ENCODE measurements at regions not wholly inside any gene's neighbourhood (a gene's known extent, or its start where the extent isn't known, plus 50 kb on each side); places are given as distances from the start of the nearest gene placed in this dataset.

DNA sequence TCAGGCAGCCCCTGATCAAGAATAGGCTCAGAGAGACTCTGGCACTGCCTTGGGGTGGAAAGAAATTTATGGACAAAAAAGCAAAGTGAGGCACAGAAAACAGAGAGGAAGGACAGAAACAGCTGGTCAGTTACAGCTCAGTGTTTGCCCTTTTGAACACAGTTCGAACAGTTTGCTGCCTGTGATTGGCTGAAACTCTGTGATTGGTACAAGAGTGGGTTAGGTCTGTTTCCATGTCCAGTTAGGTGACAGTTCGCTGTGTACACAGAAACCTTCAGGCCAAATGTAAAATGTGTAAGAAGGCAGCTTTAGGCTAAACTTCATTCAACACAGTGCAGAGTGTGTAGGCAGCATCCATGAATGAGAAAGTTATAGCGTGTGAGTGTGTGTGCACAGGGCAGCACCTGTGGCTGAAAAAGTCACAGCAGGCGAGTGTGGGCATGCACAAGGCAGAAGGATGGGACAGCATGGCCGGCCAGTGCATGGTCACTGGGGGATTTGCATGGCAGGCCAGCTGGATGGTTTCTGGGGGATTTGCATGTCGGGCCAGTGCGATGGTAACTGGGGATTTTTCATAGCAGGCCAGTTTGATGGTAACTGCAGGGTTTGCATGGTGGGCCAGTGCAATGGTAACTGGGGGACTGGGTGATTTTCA, 75.4 kb upstream of the FRMD1 start:
- H3K27ac Mint-ChIP-seq: no peak overlapping the region
- H3K4me3 Mint-ChIP-seq: no peak overlapping the region
- no peaks in the 10 kb centered on the region for H3K9me3 Mint-ChIP-seq
- DNase-seq (ENCODE audit: low spot score in 2 of 2) (peak in 1 of 2 donors; percentile 13), ATAC-seq (no peak)
- no peaks in the 10 kb centered on the region for H3K36me3 Mint-ChIP-seq
- H3K4me1 Mint-ChIP-seq: no peaks in the 10 kb centered on the region

GRCh38 chr6:168153553-168153952, 74.5 kb upstream of the FRMD1 start:
- DNase-seq (ENCODE audit: low spot score in 2 of 2) (no peak), ATAC-seq (no peak)
- H3K9me3 Mint-ChIP-seq: no peaks in the 10 kb centered on the region
- H3K4me1 Mint-ChIP-seq: no peaks in the 10 kb centered on the region
- H3K27ac Mint-ChIP-seq: no peak overlapping the region
- no peaks in the 10 kb centered on the region for H3K36me3 Mint-ChIP-seq
- no peak overlapping the region for H3K4me3 Mint-ChIP-seq

DNA sequence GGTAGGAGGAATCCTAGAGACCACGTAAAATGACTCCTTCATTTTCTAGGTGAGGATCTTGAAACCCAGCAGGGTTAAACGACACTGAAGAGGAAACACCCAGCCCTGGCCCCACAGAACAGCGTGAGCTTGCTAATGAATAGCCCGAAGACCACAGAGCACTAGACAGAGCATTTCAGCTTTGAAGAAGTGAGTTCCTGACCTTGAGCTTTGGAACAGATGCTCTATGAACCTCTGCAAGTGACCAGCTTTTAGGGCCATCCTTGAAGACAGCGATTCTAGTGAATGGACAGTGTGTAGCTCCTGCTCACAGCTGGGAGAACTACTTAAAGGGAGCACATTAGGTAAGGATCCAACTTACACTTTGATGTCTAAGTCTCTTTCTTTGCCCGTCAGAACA, 74.0 kb upstream of the FRMD1 start:
- Mint-ChIP-seq H3K27ac (no peak overlapping the region), H3K4me1 (no peaks in the 10 kb centered on the region), H3K9me3 (no peaks in the 10 kb centered on the region), H3K36me3 (no peaks in the 10 kb centered on the region), H3K4me3 (no peak overlapping the region)
- ATAC-seq (no peak), DNase-seq (ENCODE audit: low spot score in 2 of 2) (no peak)

DNA sequence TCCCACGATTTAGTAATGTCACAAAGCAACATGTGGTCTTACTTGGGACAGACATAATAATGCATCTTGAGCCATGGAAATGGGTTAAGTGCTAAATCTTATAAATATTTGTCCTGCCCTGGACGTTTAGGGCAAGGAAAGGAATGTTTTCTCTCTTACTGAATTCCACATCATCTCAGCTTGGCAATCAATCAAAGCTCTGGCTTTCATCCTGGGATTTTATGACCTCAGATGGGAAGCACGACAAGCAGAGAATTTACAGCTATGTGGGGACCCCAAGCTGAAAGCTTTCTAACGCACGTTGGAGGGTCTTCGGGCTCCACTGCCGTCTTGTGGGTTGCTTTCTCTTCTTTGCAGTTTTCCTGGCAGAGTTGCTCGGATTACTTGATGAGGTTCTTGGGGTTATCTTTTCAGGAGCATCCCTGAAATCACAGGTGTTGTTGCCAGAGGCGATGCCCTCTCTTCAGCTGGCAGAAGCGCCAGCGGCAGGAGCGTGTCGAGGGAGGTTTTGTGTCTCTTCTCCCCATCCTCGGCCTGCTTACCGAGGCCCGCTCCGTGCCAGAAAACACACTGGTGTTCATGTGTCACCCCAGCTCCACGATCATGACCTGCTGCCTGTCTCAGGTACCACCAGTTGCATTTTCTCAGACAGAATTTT, 73.4 kb upstream of the FRMD1 start:
- H3K4me3 Mint-ChIP-seq: no peak overlapping the region
- H3K36me3 Mint-ChIP-seq: no peaks in the 10 kb centered on the region
- H3K4me1 Mint-ChIP-seq: no peaks in the 10 kb centered on the region
- no peak for DNase-seq (ENCODE audit: low spot score in 2 of 2)
- H3K27ac Mint-ChIP-seq: no peak overlapping the region
- no peaks in the 10 kb centered on the region for H3K9me3 Mint-ChIP-seq
- no peak for ATAC-seq

DNA sequence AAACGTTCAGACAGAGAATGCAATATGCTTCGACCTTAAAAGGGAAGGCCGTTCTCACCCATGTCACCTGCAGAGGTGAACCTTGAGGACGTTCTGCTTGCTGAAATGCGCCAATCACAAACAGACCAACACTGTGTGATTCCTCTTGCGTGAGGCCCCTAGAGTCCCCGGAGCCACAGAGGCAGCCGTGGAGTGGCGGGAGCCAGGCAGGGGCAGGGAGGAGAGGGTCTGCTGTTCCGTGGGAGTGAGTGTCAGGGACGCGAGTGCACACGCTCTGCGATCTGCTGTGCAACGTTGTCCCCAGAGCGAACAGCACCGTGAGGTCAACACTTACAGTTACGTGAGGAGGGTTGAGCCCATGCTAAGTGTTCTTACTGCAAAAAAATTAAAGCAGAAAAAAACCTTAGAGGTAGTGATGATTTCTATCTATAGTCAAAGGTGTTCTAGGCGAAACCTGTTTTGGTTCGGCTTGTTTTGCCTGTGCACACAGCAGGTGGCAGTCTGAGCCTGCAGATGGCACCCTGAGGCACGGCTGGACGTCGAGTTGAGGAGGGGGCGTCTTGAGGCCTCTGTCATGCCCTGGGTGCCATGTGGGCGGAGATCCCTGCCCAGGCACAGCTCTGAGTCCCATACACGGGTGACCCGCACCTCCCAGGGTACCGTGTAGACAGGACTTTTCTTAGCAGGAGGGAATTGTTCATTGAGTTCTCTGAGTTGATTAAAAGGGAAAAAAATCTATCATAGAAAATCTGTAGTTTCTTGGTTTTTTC, 71.7 kb upstream of the FRMD1 start:
- no peaks in the 10 kb centered on the region for H3K36me3 Mint-ChIP-seq
- DNase-seq (ENCODE audit: low spot score in 2 of 2) (peak in 1 of 2 donors; percentile 28), ATAC-seq (no peak)
- H3K4me3 Mint-ChIP-seq: no peak overlapping the region
- H3K27ac Mint-ChIP-seq: no peak overlapping the region
- H3K9me3 Mint-ChIP-seq: no peaks in the 10 kb centered on the region
- no peaks in the 10 kb centered on the region for H3K4me1 Mint-ChIP-seq

GRCh38 chr6:168149015-168149414, 70.0 kb upstream of the FRMD1 start:
- Mint-ChIP-seq H3K36me3 (no peaks in the 10 kb centered on the region), H3K4me1 (no peaks in the 10 kb centered on the region)
- ATAC-seq: no peak

DNA sequence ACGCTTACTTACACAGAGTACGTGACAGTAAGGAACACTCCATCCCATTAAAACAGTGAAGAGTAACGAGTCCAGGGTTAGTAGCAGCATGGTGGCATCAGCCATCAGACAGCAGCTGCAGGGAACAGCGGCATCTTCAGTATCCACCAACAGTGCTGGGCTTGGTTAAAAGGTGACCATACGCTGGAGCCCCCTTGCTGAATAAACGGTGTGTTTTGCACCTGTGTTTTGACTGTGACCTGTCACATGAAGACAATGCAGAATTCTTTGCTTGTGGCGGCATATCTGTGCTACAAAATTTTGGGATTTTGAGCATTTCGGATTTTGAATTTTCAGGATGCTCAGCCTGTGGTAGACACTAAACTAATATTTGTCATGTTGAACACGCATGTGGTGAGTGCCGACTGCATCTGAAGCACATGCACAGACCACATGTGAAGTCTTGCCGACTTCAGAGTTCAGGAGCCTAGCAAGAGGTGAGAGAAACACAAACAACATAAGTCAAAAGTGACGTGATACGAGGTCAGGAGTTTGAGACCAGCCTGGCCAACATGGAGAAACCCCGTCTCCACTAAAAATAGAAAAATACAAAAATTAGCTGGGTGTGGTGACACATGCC, 69.3 kb upstream of the FRMD1 start:
- no peaks in the 10 kb centered on the region for H3K9me3 Mint-ChIP-seq
- DNase-seq (ENCODE audit: low spot score in 2 of 2): no peak
- no peak overlapping the region for H3K4me3 Mint-ChIP-seq
- H3K36me3 Mint-ChIP-seq: no peaks in the 10 kb centered on the region
- H3K4me1 Mint-ChIP-seq: no peaks in the 10 kb centered on the region
- H3K27ac Mint-ChIP-seq: no peak overlapping the region
- ATAC-seq: no peak

More at GRCh38 chr6:168149015-168149414, 70.0 kb upstream of the FRMD1 start:
- H3K27ac Mint-ChIP-seq: no peak overlapping the region
- DNase-seq (ENCODE audit: low spot score in 2 of 2): no peak
- no peaks in the 10 kb centered on the region for H3K9me3 Mint-ChIP-seq
- H3K4me3 Mint-ChIP-seq: no peak overlapping the region

DNA sequence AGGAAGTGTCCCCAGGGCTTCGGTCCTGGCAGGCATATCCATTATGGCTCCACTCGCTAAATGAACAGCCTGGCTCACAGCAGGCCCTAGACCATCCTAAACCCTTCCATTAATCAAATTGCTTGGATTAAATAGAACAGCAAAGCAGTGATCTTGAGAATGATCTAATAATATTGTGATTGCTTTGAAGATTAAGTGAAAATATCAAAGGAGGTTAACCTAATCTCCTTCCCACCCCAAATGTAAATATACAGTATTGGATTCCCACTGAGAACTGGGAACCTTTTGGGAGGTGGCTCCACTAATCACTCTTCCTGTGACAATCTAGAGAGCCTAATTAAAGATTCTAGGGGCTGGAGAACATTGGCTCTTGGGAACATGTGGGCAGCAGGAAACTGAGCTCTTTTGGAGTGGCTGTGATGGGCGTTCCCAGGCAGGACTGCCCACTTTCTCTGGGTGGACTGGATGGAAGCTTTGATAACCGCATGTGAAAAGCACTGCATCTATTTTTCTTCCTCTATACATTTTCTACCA, 68.3 kb upstream of the FRMD1 start:
- Mint-ChIP-seq H3K4me3 (no peak overlapping the region), H3K27ac (no peak overlapping the region), H3K9me3 (no peaks in the 10 kb centered on the region), H3K4me1 (no peaks in the 10 kb centered on the region), H3K36me3 (no peaks in the 10 kb centered on the region)
- ATAC-seq (no peak), DNase-seq (ENCODE audit: low spot score in 2 of 2) (no peak)

GRCh38 chr6:168145747-168146596, 67.0 kb upstream of the FRMD1 start:
- Mint-ChIP-seq H3K27ac (no peak overlapping the region), H3K9me3 (no peaks in the 10 kb centered on the region), H3K4me1 (no peaks in the 10 kb centered on the region), H3K36me3 (no peaks in the 10 kb centered on the region), H3K4me3 (no peak overlapping the region)
- DNase-seq (ENCODE audit: low spot score in 2 of 2) (no peak), ATAC-seq (peak; percentile 13)

DNA sequence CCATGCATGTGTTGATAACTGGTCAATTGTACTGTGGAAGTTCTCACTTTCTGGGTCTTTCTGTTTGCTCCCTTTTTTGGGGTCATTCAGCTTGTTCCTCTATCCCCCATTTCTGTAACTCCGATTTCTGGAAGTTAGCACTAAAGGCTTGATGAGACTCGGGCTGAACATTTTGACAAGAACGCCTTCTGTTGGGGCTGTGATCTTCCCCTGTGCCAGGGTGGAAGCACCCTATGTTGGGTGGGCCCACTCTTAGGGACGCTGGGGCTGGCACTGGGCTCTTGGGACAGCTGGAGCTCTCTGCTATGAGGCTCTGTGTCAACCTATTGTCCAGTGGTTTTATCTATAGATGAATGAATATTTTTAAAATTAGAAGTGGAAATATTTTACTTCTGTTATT, 60.1 kb upstream of the FRMD1 start:
- ATAC-seq: no peak
- DNase-seq (ENCODE audit: low spot score in 2 of 2): no peak
- no peak overlapping the region for H3K4me3 Mint-ChIP-seq
- H3K36me3 Mint-ChIP-seq: no peaks in the 10 kb centered on the region
- no peaks in the 10 kb centered on the region for H3K9me3 Mint-ChIP-seq
- H3K27ac Mint-ChIP-seq: no peak overlapping the region
- H3K4me1 Mint-ChIP-seq: no peaks in the 10 kb centered on the region

DNA sequence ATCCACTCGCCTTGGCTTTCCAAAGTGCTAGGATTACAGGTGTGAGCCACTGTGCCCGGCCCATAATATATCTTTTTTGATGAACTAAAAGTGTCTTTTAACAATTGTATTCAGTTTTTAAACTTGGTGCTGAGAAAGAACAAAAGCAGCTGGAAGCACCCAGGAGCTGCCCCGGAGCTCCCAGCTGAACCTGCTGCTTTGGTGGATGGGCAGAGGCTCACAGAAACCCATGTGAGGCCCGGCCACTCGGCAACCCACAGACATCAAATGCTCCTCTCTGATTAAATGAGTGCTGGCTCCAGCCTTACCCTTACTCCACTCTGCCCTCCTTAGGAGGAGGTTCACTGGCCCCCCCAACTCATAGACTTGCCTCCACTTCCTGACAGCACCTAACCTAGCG, 59.4 kb upstream of the FRMD1 start:
- Mint-ChIP-seq H3K27ac (no peak overlapping the region), H3K4me1 (no peaks in the 10 kb centered on the region), H3K36me3 (no peaks in the 10 kb centered on the region), H3K9me3 (no peaks in the 10 kb centered on the region), H3K4me3 (no peak overlapping the region)
- no peak for ATAC-seq
- DNase-seq (ENCODE audit: low spot score in 2 of 2): no peak

- DNase-seq (ENCODE audit: low spot score in 2 of 2) (no peak), ATAC-seq (no peak)
- no peak overlapping the region for H3K27ac Mint-ChIP-seq
- H3K9me3 Mint-ChIP-seq: no peaks in the 10 kb centered on the region
- H3K36me3 Mint-ChIP-seq: no peaks in the 10 kb centered on the region
- H3K4me1 Mint-ChIP-seq: no peaks in the 10 kb centered on the region
- H3K4me3 Mint-ChIP-seq: no peak overlapping the region
Observed at GRCh38 chr6:168137024-168137423, 58.0 kb upstream of the FRMD1 start.

- Mint-ChIP-seq H3K9me3 (no peaks in the 10 kb centered on the region), H3K4me1 (no peaks in the 10 kb centered on the region), H3K4me3 (no peak overlapping the region), H3K36me3 (no peaks in the 10 kb centered on the region), H3K27ac (no peak overlapping the region)
- ATAC-seq (no peak), DNase-seq (ENCODE audit: low spot score in 2 of 2) (no peak)
Observed at GRCh38 chr6:168136622-168137021, 57.6 kb upstream of the FRMD1 start.

- no peaks in the 10 kb centered on the region for H3K9me3 Mint-ChIP-seq
- ATAC-seq: no peak
- H3K4me3 Mint-ChIP-seq: no peak overlapping the region
- no peak for DNase-seq (ENCODE audit: low spot score in 2 of 2)
- H3K27ac Mint-ChIP-seq: no peak overlapping the region
- H3K36me3 Mint-ChIP-seq: no peaks in the 10 kb centered on the region
- H3K4me1 Mint-ChIP-seq: no peaks in the 10 kb centered on the region
Observed at GRCh38 chr6:168136001-168136400, 57.0 kb upstream of the FRMD1 start.
